Lung (tissue), 11 donors: ENCODE measurements at regions not wholly inside any gene's neighbourhood (a gene's known extent, or its start where the extent isn't known, plus 50 kb on each side); places are given as distances from the start of the nearest gene placed in this dataset.

Experiments used
- ATAC-seq: fragments of 200-7000 bp; cut with Tn5 transposase; one replicate; pipeline ENCODE4 v1.9.1; 2020; ENCODE audit warnings: moderate number of reproducible peaks; ENCODE audit not compliant: insufficient read depth, low FRiP score
- DNase-seq, 3 donors: peaks; one replicate each; pipeline ENCODE4 v3.0.0-alpha.2; 2013 to 2017
- H3K27ac ChIP-seq, 2 donors: one replicate each; pipeline ENCODE4 v1.5.1; 2013; ENCODE audit warnings: mild to moderate bottlenecking in 2 of 2, moderate library complexity in 2 of 2, control low read depth in 1 of 2, inconsistent platforms in 1 of 2, low read depth in 1 of 2, low read length in 1 of 2
- H3K27me3 ChIP-seq, 3 donors: one replicate each; pipeline ENCODE4 v1.5.1; 2013; ENCODE audit warnings: low read length in 2 of 3; ENCODE audit not compliant: control insufficient read depth in 3 of 3, insufficient read depth in 3 of 3
- H3K36me3 ChIP-seq, 4 donors: one replicate each; pipeline ENCODE4 v1.5.1; 2013; ENCODE audit warnings: low read length in 4 of 4, mild to moderate bottlenecking in 1 of 4, moderate library complexity in 1 of 4; ENCODE audit not compliant: control insufficient read depth in 4 of 4, insufficient read depth in 4 of 4
- H3K4me1 ChIP-seq, 5 donors: one replicate each; pipeline ENCODE4 v1.5.1; 2013; ENCODE audit warnings: low read length in 5 of 5, mild to moderate bottlenecking in 2 of 5, moderate library complexity in 1 of 5; ENCODE audit not compliant: control insufficient read depth in 5 of 5, insufficient read depth in 5 of 5
- H3K4me3 ChIP-seq: one replicate; pipeline ENCODE4 v1.5.1; 2013; ENCODE audit warnings: mild to moderate bottlenecking, control low read depth, moderate library complexity
- H3K9ac ChIP-seq, 2 donors: one replicate each; pipeline ENCODE4 v1.5.1; 2013; ENCODE audit warnings: low read length in 2 of 2, control low read depth in 1 of 2; ENCODE audit not compliant: insufficient read depth in 1 of 2
- H3K9me3 ChIP-seq, 4 donors: one replicate each; pipeline ENCODE4 v1.5.1; 2013; ENCODE audit warnings: low read length in 3 of 4, mild to moderate bottlenecking in 1 of 4, moderate library complexity in 1 of 4; ENCODE audit not compliant: control insufficient read depth in 4 of 4, insufficient read depth in 3 of 4
- WGBS, 2 donors: extraction: QIAGEN DNeasy Blood & Tissue Kit; methylation state at CpG; one replicate each; pipeline ENCODE4 v1.1.7; 2013; 5-methylcytosine and 5-hydroxymethylcytosine counted together
- TF ChIP-seq, protein P1 (sequence below): IDR thresholded peaks from 2 replicates; pipeline ENCODE4 v1.5.1; 2012; ENCODE audit warnings: mild to moderate bottlenecking; ENCODE audit errors: control extremely low read depth, extremely low read depth
- donor health status: control.
- donor health status: control.
- donor health status: Bipolar disorder and iron deficiency.
- donor health status: healthy.
- donor health status: DM: yes; HTN: yes; CAD: no.

DNA sequence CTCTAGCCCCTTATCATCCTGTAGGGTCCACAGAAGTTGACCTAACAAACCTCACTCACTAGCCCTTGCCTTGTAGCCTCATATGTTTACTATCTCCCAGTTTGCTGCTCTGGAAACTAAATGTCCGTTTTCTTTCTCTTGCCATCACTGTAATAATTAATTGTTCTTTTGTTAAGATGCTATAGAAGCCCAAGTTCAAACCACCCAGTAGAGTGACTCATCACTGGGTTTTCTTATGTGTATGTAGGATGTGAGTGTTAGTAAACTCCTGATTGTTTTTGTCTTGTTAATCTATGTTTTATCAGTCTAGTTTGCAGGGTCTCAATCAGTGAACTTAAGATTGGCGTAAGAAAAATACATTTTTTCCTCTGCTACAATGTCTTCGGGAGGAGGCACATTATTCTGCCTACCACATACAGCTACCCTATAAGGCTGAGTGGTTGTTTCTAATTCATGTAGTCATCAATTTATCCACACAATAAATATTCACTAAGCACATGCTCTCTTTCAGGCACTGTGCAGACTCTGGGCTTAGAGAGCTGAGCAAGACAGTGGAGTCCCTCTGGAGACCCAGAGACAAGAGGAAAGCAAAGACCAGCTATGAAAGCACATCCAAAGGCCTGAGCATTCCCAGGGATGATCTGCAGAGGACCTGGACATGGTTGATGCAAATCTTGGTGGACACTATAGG lies 474.1 kb upstream of the AKR1E2 start:
- Histone ChIP-seq H3K9me3 (no peaks in the 10 kb centered on the region), H3K9ac (no peak overlapping the region), H3K27me3 (no peaks in the 10 kb centered on the region), H3K4me1 (peaks cover 0 to 14% (median 7%) of the 10 kb centered on the region in 5 donors), H3K27ac (no peak overlapping the region), H3K4me3 (no peak overlapping the region), H3K36me3 (no peaks in the 10 kb centered on the region)
- TF ChIP-seq, protein P1, sequence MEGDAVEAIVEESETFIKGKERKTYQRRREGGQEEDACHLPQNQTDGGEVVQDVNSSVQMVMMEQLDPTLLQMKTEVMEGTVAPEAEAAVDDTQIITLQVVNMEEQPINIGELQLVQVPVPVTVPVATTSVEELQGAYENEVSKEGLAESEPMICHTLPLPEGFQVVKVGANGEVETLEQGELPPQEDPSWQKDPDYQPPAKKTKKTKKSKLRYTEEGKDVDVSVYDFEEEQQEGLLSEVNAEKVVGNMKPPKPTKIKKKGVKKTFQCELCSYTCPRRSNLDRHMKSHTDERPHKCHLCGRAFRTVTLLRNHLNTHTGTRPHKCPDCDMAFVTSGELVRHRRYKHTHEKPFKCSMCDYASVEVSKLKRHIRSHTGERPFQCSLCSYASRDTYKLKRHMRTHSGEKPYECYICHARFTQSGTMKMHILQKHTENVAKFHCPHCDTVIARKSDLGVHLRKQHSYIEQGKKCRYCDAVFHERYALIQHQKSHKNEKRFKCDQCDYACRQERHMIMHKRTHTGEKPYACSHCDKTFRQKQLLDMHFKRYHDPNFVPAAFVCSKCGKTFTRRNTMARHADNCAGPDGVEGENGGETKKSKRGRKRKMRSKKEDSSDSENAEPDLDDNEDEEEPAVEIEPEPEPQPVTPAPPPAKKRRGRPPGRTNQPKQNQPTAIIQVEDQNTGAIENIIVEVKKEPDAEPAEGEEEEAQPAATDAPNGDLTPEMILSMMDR, result no peak
- 77 to 88% methylated on average over 3 of the region's 3 CpGs for WGBS, 2 donors
- no peak for ATAC-seq
- no peak for DNase-seq

DNA sequence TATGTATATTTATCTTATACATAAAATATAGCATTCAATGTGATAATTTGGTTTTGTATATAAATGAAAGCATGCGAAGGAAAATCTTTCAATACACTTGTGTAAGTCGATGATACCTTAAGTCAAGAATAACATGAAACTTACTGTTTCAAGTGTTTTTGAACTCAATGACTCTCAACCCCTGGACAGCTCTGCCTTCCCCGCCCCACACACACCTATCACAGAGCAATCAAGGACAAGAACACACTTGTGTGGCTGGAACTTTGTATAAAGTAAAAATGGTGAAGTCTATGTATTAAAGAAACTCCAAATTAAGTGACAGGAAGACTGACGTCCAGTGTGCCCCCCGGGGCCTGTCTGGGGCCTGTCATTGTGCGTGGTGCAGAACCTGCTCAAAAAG lies 478.6 kb upstream of the AKR1E2 start:
- DNase-seq (no peak), ATAC-seq (no peak)
- Histone ChIP-seq H3K4me1 (peaks cover under 1 to 36% (median 5%) of the 10 kb centered on the region in 5 donors), H3K27ac (no peak overlapping the region), H3K9ac (no peak overlapping the region), H3K4me3 (no peak overlapping the region), H3K36me3 (no peaks in the 10 kb centered on the region), H3K27me3 (no peaks in the 10 kb centered on the region), H3K9me3 (no peaks in the 10 kb centered on the region)
- 67 to 84% methylated on average over 6 of the region's 6 CpGs for WGBS, 2 donors
- TF ChIP-seq, protein P1, result no peak

DNA sequence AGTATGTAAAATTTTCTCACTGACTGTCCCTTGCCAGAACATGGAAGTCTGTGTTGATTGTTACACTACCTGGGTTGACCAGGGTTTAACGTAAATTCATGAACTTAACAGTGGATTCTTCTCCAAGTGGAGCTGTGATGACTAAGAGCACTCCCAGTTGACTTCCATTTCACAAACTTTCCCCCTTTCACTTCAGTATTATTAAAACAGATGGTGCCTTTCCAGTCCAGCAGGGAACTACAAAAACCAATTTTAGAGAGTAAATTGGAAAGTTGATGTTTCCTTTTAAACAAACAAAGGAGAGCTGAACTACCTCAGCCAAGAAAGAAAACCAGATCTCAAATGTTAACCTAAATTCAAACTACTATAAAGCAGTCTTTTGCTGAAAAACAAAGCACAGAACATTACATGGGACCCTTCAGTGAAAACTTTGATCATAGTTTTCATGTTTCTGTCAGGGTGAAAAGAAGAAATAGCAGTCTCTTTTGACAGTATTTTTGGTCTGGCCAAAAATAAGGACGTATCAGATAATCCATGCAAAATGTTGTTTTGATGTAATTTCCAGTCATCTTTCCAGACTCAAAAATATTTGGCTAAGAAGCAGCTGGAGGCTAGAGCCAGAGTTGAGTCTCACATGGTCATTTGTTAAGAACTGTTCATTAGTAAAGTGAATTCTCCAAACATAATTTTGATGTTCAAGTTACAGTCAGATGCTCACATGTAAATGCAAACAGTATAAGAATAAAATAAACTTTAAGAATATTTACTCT lies 479.9 kb upstream of the AKR1E2 start:
- ATAC-seq, result no peak
- H3K27ac ChIP-seq, result peak overlapping the region in 1 of 2 donors; percentile 45

More for the DNA sequence above, 479.9 kb upstream of the AKR1E2 start:
- H3K27me3 ChIP-seq, result no peaks in the 10 kb centered on the region
- H3K9me3 ChIP-seq, result no peaks in the 10 kb centered on the region
- H3K9ac ChIP-seq, result no peak overlapping the region
- peak in 2 of 3 donors; percentile 91 to 93 for DNase-seq
- 72 to 78% methylated on average over 2 of the region's 2 CpGs for WGBS, 2 donors
- H3K4me3 ChIP-seq, result no peak overlapping the region
- H3K4me1 ChIP-seq, result peaks cover 0 to 31% (median 5%) of the 10 kb centered on the region in 5 donors
- H3K36me3 ChIP-seq, result no peaks in the 10 kb centered on the region
- TF ChIP-seq, protein P1, result no peak
